Gastroesophageal sphincter (tissue), 3 donors: ENCODE measurements at regions not wholly inside any gene's neighbourhood (a gene's known extent, or its start where the extent isn't known, plus 50 kb on each side); places are given as distances from the start of the nearest gene placed in this dataset.

Source experiments
- CTCF ChIP-seq, 4 experiments: fragments of 200-600 bp in 2 of 4; fragments of 450-650 bp in 2 of 4; sonication (generic) in 1 of 4; IDR thresholded peaks; one replicate each; pipeline ENCODE4 v1.5.1; 2017 to 2019; ENCODE audit warnings: antibody characterized with exemption in 4 of 4, mild to moderate bottlenecking in 2 of 4, moderate library complexity in 2 of 4
- POLR2AphosphoS5 ChIP-seq: sonication (generic); formaldehyde crosslinking; IDR thresholded peaks from one replicate; pipeline ENCODE4 v1.6.1; 2017; ENCODE audit warnings: antibody characterized with exemption

- TF ChIP-seq POLR2AphosphoS5 = no peak
- no peak for TF ChIP-seq CTCF (IDR thresholded peaks at IDR 0.05)
These were observed 1329.7 kb upstream of the SLC39A10 start for GRCh38 chr2:194327196-194327888.
